ENCODE measurements at regions not wholly inside any gene's neighbourhood (a gene's known extent, or its start where the extent isn't known, plus 50 kb on each side); places are given as distances from the start of the nearest gene placed in this dataset.

DNA sequence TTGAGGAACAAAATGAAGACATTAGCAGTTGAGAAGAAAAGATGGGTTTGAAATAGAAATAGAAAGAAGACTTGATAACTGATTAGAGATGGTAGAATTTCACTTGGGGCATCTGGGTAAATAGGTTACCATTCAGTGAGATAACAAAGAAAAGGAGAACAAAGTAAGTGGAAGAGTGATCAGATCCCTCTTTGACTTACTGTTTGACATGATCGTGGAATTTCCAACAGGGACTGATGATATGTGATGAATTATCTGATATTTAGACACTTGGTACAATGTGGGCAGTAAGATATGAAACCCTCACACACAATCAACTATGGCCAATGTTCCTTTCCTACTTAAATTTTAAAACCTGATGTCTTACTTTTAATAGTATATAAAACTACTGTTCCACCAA lies 70.1 kb upstream of the STARD4 start:
- no peak for DNase-seq (ENCODE audit: low read depth in 2 of 2)

DNA sequence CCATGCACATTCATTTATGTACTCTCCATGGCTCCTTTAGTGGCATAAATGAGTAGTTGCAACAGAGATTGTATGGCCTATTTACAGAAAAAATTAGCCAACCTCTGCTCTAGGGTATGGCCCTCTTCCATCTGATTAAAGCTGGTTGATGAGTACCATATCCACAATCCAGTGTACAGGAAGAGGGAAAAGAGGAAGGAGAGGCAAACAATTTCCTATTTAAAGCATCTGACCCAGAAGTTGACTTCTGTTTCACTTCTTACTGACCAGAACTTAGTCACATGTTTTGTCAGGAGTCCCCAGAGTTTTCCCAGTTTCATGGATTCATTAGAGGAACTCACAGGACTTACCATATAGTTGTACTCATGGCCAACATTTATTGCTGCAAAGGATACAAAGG lies 68.6 kb upstream of the STARD4 start:
- no peak for DNase-seq (ENCODE audit: low read depth in 2 of 2)

DNA sequence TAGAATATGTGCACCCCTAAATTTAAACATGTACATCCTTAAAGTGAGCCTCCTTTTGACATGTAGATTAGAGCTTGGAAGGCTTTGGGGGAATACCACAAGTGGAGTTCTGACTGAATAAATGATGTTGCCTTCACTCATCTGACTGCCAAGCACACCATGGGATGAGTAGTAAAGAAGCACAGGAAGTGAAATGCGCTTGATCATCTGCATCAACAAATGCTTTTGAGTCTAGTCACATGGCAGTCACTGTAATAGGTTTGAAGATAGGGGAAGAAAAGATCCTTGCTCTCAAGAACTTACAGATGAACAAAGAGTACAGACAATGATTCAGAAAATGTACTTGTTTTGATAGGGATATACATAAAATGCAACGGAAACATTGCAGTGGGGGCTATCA lies 62.0 kb upstream of the STARD4 start:
- no peak for DNase-seq (ENCODE audit: low read depth in 2 of 2)

DNA sequence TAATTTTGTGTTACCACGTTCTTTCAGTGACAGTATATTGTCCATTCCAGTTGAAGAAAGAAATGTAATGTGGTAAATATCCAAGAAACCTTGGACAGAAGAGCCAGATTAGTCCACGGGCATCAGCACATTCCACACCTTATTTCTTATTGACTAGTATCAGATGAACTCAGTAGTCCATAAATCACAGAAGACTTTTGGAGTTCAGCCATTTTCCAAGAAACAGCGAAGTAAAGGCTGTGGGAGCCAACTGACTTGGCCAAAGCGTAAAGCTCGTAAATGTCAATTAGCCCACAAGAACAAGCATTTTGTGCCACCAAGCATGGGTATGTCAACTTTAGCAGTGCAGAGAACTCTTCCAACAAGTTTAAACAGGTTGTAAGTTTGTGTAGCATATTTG lies 60.2 kb upstream of the STARD4 start:
- DNase-seq (ENCODE audit: low read depth in 2 of 2), result no peak

DNA sequence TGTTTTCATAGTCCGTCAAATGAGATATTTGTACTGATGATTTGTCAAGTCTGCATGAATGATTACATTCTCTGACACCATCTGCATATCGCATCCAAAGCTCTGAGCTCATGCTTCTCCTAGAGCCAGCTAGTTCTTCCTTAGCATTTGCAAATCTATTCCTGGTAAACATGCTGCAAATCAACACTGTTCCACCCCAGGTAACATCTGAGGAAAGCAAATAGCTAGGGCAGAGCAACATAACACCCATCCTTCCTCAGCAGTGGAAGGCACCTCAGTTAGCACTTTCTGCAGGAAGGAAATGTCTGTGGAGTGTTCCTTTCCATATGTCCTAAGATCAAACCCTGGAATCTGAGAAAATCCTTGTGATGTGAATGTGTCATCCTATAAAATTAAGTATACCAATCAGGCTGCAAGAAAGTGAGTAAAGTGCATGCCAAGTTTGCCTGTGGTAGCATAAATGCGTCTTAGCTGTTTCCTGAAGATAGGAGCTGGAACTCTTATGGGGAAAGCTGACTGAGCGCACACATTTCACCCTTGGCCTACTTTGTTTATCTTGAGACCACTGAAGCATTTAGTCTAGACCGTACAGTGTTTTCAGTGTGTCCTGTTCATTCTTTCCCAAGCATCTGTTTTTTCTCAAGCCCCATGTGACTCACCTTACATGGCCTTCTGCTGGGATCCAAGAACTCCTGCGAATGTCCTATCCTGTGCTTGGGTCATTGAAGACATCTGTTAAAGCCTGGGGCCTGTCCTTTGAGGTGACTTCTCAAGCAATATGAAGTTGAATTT lies 50.9 kb upstream of the STARD4 start:
- DNase-seq (ENCODE audit: low read depth in 2 of 2), result no peak

DNA sequence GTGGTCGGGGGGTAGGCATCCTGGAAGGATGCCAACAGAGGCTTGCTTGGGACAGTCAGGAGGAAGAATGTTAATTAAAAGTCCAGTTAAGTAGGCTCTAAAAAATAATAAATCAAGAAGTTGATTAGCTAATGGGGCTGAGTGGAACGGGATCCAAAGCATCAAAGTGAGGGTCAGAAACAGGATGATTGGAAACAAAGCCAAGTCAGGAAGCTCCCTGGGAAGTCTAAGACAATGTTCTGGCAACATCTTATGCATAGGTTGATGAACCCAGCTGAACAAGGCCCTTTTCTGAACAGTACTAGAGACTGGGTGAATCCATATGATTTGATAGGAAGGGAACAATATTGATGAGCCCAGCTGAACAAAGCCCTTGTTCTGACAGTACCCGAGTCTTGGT lies 50.2 kb upstream of the STARD4 start:
- DNase-seq (ENCODE audit: low read depth in 2 of 2), result no peak
